Endothelial cell (in vitro differentiated cells): ENCODE measurements at regions not wholly inside any gene's neighbourhood (a gene's known extent, or its start where the extent isn't known, plus 50 kb on each side); places are given as distances from the start of the nearest gene placed in this dataset.
"Not testable (repeated sequence)": the region's sequence is repeated elsewhere in the genome, so short reads cannot be mapped to it uniquely, and the experiment has no call there.

Experiments
- DNase-seq: peaks from one replicate; pipeline ENCODE4 v3.0.0; 2021; ENCODE audit warnings: low spot score
- H3K27ac Mint-ChIP-seq: one replicate; pipeline ENCODE4 v1.8.0; 2021; ENCODE audit warnings: mixed read lengths, inconsistent platforms; ENCODE audit not compliant: unreplicated experiment
- H3K27me3 Mint-ChIP-seq: one replicate; pipeline ENCODE4 v1.8.0; 2021; ENCODE audit warnings: mild to moderate bottlenecking, moderate library complexity, mixed read lengths, inconsistent platforms; ENCODE audit not compliant: unreplicated experiment
- H3K36me3 Mint-ChIP-seq: one replicate; pipeline ENCODE4 v1.8.0; 2021; ENCODE audit warnings: mild to moderate bottlenecking, low read depth, mixed read lengths, inconsistent platforms; ENCODE audit not compliant: unreplicated experiment
- H3K4me1 Mint-ChIP-seq: one replicate; pipeline ENCODE4 v1.8.0; 2021; ENCODE audit warnings: mild to moderate bottlenecking, mixed read lengths, inconsistent platforms; ENCODE audit not compliant: unreplicated experiment
- H3K4me3 Mint-ChIP-seq: one replicate; pipeline ENCODE4 v1.8.0; 2021; ENCODE audit warnings: mild to moderate bottlenecking, mixed read lengths, inconsistent platforms; ENCODE audit not compliant: unreplicated experiment
- H3K9me3 Mint-ChIP-seq: one replicate; pipeline ENCODE4 v1.8.0; 2021; ENCODE audit warnings: mixed read lengths, inconsistent platforms; ENCODE audit not compliant: unreplicated experiment
- CTCF ChIP-seq: fragments of 200-600 bp; sonication (generic); IDR thresholded peaks from one replicate; pipeline ENCODE4 v1.5.0; 2021; ENCODE audit warnings: antibody characterized with exemption; ENCODE audit not compliant: unreplicated experiment

- Mint-ChIP-seq H3K27ac (no peak overlapping the region), H3K27me3 (peaks cover 6% of the 10 kb centered on the region), H3K9me3 (peaks cover 56% of the 10 kb centered on the region), H3K4me3 (no peak overlapping the region), H3K4me1 (no peaks in the 10 kb centered on the region), H3K36me3 (peaks cover 25% of the 10 kb centered on the region)
- TF ChIP-seq CTCF = no peak
- DNase-seq = no peak
Observed at GRCh38 chr19:56976995-56977906, 136.7 kb upstream of the PEG3 start.

GRCh38 chr19:56978023-56978565 is 137.6 kb upstream of the PEG3 start:
- Mint-ChIP-seq H3K36me3 (peaks cover 25% of the 10 kb centered on the region), H3K4me1 (no peaks in the 10 kb centered on the region), H3K27me3 (peaks cover 6% of the 10 kb centered on the region), H3K9me3 (peaks cover 52% of the 10 kb centered on the region), H3K4me3 (no peak overlapping the region), H3K27ac (no peak overlapping the region)
- no peak for DNase-seq
- no peak for TF ChIP-seq CTCF

GRCh38 chr19:56980326-56980725 is 139.5 kb upstream of the USP29 start:
- not testable (repeated sequence) for H3K4me3 Mint-ChIP-seq, H3K27me3 Mint-ChIP-seq, H3K27ac Mint-ChIP-seq, H3K4me1 Mint-ChIP-seq, DNase-seq
- Mint-ChIP-seq H3K36me3 (peaks cover 23% of the 10 kb centered on the region), H3K9me3 (peaks cover 41% of the 10 kb centered on the region)

- DNase-seq = no peak
- TF ChIP-seq CTCF = no peak
- Mint-ChIP-seq H3K27ac (no peak overlapping the region), H3K36me3 (peaks cover 23% of the 10 kb centered on the region), H3K9me3 (peaks cover 39% of the 10 kb centered on the region), H3K4me1 (no peaks in the 10 kb centered on the region), H3K4me3 (no peak overlapping the region), H3K27me3 (peaks cover 4% of the 10 kb centered on the region)
Observed at GRCh38 chr19:56980906-56981305, 138.9 kb upstream of the USP29 start.

- not testable (repeated sequence) for H3K4me1 Mint-ChIP-seq, DNase-seq, H3K4me3 Mint-ChIP-seq, H3K27ac Mint-ChIP-seq, H3K27me3 Mint-ChIP-seq
- Mint-ChIP-seq H3K9me3 (peaks cover 41% of the 10 kb centered on the region), H3K36me3 (peaks cover 20% of the 10 kb centered on the region)
Observed at GRCh38 chr19:56981440-56981839, 138.3 kb upstream of the USP29 start.

GRCh38 chr19:56983171-56983570 is 136.6 kb upstream of the USP29 start:
- H3K27ac Mint-ChIP-seq = no peak overlapping the region
- DNase-seq = no peak
- H3K4me3 Mint-ChIP-seq = no peak overlapping the region
- peaks cover 17% of the 10 kb centered on the region for H3K36me3 Mint-ChIP-seq
- TF ChIP-seq CTCF = no peak
- peaks cover 42% of the 10 kb centered on the region for H3K9me3 Mint-ChIP-seq
- H3K4me1 Mint-ChIP-seq = no peaks in the 10 kb centered on the region
- peaks cover 4% of the 10 kb centered on the region for H3K27me3 Mint-ChIP-seq
